GM19043 (cell line): ENCODE measurements at regions not wholly inside any gene's neighbourhood (a gene's known extent, or its start where the extent isn't known, plus 50 kb on each side); places are given as distances from the start of the nearest gene placed in this dataset.

Experiments
- ATAC-seq: cut with Tn5 transposase; IDR thresholded peaks from one replicate; pipeline ENCODE4 v1.9.1; 2021; ENCODE audit warnings: low read depth; ENCODE audit not compliant: unreplicated experiment

DNA sequence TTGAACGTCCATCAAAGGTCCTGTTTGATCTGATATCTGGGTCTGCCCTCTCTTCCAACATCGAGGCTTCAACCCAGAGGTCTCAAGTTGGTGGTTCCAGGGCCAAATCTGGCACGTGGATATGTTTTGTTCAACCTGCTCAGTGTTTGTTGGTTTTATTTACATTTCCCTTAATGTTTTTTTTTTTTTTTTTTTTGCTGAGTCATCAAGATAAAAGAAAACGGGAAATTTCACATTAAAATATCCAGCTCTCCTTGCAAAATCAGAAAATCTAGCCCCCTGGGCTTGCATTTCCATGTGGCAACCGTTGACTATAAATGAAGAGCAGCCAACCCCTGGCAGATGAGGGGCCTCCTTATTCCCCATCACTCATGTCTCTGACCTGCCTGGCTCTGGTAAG is 765.6 kb upstream of the TBX3 start:
- ATAC-seq = no peak

DNA sequence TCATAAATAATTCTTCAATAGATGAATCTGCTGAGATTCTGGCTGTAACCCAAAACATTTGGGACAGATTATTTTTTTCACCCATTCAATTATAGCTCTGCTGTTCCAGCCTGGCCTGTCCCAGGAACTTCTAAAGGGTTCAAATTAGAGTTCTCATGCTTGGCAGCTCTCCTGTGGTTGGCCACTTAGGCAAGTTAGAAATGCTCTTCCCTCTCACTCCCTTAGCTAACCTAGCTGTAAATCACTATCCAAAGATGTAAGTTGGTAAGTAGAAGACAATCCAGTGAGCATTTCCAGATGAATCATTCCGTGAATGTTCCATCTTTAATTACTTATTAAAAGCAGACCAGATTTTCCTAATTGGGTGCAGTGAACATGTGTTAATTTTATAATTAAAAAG is 760.4 kb upstream of the TBX3 start:
- ATAC-seq = no peak

- ATAC-seq = no peak
Measured at GRCh38 chr12:115443351-115443938, 759.5 kb upstream of the TBX3 start.

GRCh38 chr12:115440438-115440837 is 756.5 kb upstream of the TBX3 start:
- no peak for ATAC-seq

GRCh38 chr12:115439008-115439601 is 755.1 kb upstream of the TBX3 start:
- ATAC-seq = no peak

GRCh38 chr12:115438314-115438713 is 754.3 kb upstream of the TBX3 start:
- ATAC-seq = no peak

DNA sequence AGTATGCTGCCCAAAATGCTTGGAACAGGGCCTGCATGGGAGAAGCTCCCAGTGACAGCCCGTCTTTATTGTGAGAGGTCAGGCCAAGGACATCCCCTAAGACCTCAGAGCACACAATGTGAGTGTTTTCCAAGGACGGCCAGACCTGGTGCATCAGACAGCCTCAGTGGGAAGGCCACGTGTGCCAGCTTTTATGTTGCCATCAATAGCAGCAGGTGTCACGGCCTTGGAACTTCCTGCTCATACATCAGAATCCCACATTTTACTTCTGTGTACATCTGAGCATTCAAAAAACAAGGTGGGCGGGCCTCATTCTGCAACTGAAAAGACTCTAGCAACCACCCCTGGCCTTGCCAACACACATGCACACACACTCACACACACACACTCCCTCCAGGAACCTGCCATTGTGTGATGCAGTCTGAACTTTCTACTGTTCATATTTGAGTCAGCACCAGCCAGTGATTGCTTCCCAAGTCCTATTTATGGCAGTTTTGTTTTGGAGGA is 753.1 kb upstream of the TBX3 start:
- no peak for ATAC-seq

GRCh38 chr12:115433014-115433634 is 749.1 kb upstream of the TBX3 start:
- no peak for ATAC-seq

GRCh38 chr12:115430636-115431035 is 746.7 kb upstream of the TBX3 start:
- no peak for ATAC-seq

GRCh38 chr12:115426732-115427131 is 742.8 kb upstream of the TBX3 start:
- ATAC-seq = no peak

DNA sequence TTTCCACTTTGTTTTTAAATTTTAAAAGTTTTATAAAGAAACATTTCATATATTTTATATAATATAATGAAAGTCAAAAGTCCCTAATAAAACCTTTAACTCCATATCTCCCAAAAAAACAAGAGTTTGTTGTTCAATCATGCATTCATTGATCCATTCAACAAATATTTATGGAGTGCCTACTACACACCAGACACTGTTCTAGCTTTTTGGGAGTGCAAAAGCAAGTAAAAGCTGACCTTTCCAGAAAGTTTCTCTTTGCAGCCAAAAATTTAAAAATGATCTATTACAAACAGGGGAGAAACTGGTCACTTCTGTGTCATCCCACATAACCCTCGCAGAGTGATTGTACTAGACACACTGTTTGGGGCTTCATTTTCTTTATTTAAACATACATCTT is 740.0 kb upstream of the TBX3 start:
- ATAC-seq = no peak

- ATAC-seq = no peak
Measured at GRCh38 chr12:115423546-115423987, 739.6 kb upstream of the TBX3 start.

DNA sequence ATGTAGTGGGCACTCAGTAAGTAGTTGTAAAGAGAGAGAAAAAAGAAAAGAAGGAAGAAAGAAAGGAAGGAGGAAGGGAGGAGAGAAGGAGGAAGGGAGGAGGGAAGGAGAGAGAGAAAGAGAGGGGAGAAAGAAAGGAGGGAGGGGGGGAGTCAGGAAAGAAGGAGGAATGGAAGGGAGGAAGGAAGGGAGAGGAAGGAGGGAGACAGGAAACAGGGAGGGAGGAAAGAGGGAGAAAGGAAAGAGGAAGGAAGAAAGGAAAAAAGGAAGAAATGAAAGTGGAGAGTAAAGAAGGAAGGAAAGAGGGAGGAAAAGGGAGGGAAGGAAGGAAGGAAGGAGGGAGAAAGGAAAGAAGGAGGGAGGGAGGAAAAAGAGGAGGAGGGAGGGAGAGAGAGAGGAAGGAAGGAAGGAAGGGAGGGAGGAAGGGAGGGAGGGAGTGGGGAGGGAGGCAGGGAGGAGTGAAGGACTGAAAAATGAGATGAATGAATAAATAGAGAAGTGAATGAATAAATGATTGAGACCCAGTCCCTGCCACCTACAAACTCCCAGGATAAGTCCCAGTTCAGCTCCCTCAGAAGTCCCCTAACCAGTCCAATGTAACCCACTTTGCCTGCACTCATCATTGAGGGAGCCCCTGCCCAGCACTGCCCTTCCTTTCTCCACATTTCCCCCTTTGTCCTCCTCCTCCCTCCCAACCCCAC is 739.0 kb upstream of the TBX3 start:
- no peak for ATAC-seq

DNA sequence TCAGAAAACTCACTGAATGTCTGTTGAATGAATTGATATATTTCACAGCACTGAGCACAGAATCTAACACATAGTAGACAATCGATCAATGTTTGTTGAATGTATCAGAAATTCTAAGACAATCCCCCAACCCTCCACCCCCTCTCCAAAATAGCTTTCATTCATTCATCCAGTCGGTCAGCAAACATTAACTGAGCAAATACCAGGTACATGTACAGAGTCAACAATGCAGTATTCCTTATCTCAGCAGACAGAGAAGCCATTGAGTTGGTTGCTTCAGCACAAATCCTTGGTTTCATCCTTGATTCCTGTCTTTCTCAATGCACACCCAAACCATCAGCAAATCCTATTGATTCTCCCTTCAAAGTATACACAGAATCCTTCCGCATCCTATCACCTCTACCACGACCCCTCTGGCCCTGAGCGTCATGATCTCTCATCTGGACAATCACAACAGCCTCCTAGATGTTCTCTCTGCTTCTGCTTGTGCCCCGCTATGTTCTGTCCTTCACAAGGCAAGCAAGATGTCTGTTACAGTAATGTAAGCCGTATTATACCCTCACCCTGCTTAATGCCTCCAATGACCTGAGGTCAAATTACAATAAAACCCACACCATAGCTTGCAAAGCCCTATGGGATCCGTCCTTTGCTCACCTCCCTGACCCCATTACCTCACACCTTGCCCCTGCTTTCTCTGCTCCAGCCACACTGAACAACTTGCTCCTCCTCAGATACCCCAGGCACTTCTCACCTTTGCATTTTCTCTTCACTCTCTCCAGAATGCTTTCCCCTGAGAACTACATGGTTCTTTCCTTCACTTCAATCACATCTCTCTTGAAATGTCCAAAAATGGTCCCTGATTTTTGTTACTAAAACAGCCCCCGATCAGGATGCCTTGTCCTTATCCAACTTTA is 738.1 kb upstream of the TBX3 start:
- no peak for ATAC-seq

DNA sequence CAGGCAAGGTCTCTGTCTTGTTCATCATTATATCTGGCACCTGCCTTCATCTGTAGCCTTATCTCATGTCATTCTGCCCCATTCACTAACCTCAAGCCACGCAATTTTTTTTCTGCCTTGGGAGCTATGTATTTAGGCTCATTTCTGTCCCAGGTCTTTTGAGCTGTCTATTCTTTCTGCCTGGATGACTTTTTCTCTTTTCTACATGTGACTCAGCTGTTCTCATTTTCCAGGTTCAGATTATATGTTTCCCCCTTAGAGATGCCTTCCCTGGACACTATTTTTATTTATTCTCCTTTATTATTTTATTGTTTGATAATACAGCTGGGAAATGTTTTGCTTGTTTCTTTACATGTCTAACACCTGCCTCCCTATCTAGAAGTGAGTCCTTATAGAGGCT is 737.4 kb upstream of the TBX3 start:
- ATAC-seq = no peak

DNA sequence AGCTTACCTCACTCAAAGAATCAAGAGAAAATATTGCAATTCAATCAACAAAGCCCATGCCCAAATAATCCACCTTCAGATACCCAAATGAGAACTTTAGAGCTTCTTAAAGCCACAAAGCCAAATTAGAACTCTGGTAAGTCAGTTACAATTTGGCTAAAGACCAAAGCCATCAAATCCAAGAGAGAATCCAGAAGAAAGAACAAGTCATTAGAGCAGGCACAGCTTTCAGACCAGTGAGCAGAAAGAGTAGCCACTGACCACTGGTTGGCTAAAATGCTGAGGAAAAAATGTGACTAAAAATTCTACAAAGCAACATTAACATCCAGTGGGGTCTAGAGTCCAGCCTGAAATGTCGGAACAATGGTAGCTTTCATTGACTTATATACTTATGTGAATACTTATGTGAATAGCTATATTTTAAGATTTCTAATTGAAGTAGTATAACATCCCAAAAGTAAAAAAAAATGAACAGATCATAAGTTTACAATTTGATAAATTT is 735.2 kb upstream of the TBX3 start:
- no peak for ATAC-seq

GRCh38 chr12:115417610-115418009 is 733.6 kb upstream of the TBX3 start:
- ATAC-seq = no peak

GRCh38 chr12:115416869-115417268 is 732.9 kb upstream of the TBX3 start:
- no peak for ATAC-seq

DNA sequence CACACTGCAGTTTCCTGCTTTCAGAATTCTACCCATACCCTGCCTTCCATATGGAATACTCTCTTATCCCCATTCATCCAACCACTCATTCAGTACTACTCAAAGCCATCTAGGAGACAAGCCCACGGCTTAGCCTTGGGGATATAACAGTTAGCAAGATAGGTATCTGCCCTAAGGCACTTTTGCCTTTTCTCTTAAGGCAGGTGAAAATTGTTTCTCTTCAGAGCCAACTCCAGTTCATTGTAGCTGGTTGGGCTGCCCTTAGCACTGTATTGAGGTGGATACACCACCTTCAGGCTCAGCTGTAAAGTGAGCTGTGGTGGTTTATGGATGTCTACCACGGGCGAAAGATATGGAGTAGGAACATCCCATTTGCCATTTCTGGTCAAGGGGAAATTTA is 729.7 kb upstream of the TBX3 start:
- ATAC-seq = no peak

- ATAC-seq = no peak
Measured at GRCh38 chr12:115412831-115413230, 728.9 kb upstream of the TBX3 start.
